Activated effector memory CD4-positive, alpha-beta T cell treated with Interleukin-2 at 50 U/mL for 16 hours (primary cell): ENCODE measurements at regions not wholly inside any gene's neighbourhood (a gene's known extent, or its start where the extent isn't known, plus 50 kb on each side); places are given as distances from the start of the nearest gene placed in this dataset.
"Not testable (repeated sequence)": the region's sequence is repeated elsewhere in the genome, so short reads cannot be mapped to it uniquely, and the experiment has no call there.

Experiments used
- DNase-seq: peaks from one replicate; pipeline ENCODE4 v3.0.0-alpha.2; 2020

GRCh38 chr12:46617737-46618136 is 208.1 kb downstream of the SLC38A4 start:
- DNase-seq: not testable (repeated sequence)

- DNase-seq: no peak
These were observed 208.6 kb downstream of the SLC38A4 start for GRCh38 chr12:46617167-46617566.

GRCh38 chr12:46610754-46611153 is 215.0 kb downstream of the SLC38A4 start:
- no peak for DNase-seq

DNA sequence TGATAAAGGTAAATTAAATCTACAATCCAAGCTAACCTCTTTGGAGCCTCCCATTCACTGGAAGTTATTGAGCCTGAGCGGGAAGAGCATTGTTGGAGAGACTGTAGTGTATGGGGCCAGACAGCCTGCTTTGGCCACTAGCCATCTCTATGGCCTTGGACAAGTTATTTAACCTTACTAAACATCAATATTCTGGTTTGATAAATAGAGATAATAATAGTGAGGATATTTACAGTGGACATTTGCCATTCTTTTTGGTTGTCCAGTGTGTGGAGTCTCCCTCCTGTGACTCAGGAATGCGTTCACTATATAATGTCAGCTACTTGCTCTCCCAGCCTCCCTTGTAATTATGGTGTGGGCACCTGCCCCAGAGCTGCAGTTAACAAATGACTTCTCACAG is 216.1 kb downstream of the SLC38A4 start:
- DNase-seq: no peak

- DNase-seq: no peak
These were observed 216.5 kb downstream of the SLC38A4 start for GRCh38 chr12:46609273-46609623.

GRCh38 chr12:46608431-46609272 is 217.1 kb downstream of the SLC38A4 start:
- DNase-seq: no peak

- no peak for DNase-seq
These were observed 221.1 kb downstream of the SLC38A4 start for GRCh38 chr12:46604684-46605083.

DNA sequence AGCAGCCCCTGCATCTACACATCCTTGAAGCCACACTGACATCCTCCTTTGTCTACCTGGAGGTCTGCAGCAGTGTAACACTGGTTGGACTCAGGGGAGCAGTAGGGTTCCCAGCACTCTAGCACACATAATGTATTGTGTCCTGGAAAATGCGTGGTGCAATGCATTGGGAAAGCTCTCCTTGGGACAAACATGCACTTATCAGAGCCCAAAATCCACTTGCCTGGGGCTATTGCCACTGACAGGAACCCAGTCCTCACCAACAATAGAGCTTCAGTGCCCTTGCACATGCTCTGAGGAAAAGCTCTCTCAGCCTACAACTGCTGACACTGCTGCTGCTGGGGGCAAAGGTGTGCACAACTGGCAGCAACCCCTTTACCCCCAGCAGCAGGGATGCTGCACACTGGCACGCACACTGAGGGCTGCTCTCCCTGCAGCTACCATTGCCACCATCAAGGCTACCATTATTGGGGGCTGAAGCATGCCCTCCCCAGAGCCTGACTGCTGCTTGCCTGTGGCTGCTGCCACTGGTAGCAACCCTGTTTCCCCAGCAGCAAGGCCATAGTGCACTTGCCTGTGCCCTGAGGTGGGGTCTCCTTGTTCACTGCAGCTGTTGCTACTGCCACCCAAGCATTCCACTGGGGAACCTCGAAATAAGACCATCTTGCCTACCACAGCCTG is 221.9 kb downstream of the SLC38A4 start:
- no peak for DNase-seq

DNA sequence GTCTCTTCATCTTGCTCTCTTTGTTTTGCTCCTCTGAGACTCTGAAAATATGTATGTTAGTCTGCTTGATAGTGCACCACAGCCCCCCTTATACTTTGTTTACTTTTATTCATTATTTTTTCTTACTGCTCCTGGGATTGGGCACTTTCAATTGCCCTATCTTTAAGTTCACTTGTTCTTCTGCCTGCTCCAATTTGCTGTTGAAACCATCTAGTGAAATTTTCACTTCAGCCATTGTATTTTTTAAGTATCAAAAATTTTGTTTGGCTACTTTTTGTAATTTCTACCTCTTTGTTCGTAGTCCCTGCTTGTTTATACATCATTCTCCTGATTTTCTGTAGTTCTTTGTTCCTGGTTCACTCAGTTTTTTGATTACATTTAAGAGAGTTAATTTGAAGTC is 223.3 kb downstream of the SLC38A4 start:
- no peak for DNase-seq

DNA sequence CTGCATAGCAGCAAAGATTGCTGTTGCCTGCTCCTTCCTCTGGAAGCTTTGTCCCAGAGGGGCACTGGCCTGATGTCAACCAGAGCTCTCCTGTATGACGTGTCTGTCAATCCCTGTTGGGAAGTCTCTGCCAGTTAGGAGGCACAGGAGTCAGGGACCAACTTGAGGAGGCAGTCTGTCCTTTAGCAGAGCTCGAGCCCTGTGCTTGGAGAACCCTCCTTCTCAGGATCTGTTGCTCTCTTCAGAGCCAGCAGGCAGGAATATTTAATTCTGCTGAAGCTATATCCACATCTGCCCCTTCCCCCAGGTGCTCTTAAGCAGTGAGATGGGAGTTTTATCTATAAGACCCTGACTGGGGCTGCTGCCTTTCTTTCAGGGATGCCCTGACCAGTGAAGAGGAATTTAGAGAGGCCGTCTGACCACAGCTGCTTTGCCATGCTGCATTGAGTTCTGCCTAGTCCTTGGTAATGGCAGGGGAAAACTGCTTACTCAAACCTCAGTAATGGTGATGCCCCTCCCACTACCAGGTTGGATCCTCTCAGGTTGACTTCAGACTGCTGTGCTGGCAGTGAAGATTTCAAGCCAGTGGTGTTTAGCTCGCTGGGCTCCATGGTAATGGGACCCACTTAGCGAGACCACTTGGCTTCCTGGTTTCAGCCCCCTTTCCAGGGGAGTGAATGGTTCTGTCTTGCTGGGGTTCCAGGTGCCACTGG is 218.6 kb upstream of the SLC38A2 start:
- DNase-seq: no peak

DNA sequence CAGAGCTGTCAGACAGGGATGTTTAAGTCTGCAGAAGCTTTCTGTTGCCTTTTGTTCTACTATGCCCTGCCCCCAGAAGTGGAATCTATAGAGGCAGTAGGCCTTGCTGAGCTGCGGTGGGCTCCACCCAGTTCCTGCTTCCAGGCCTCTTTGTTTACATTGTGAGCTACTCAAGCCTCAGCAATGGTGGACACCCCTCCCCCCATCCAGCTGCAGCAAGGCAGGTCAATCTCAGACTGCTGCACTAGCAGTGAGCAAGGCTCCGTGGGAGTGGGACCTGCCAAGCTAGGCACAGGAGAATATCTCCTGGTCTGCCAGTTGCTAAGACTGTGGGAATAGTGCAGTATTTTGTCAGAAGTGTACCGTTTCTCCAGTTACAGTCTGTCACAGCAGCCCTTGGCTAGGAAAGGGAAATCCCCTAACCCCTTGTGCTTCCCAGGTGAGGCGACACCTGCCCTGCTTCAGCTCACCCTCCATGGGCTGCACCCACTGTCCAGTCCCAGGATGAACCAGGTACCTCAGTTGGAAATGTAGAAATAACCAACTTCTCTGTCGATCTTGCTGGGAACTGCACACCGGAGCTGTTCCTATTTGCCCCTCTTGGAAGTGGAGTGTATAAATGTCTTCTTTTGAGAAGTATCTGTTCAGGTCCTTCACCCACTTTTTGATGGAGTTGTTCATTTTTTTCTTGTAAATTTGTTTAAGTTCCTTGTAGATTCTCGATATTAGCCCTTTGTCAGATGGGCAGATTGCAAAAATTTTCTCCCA is 213.5 kb upstream of the SLC38A2 start:
- DNase-seq: peak; percentile 60

DNA sequence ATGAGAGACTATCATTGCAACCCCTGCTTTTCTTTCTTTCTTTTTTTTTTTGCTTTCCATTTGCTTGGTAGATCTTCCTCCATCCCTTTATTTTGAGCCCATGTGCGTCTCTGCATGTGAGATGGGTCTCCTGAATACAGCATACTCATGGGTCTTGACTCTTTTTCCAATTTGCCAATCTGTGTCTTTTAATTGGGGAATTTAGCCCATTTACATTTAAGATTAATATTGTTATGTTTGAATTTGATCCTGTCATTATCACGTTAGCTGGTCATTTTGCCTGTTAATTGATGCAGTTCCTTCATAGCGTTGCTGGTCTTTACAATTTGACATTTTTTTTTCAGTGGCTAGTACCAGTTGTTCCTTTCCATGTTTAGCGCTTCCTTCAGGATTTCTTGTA is 211.5 kb upstream of the SLC38A2 start:
- DNase-seq: not testable (repeated sequence)

DNA sequence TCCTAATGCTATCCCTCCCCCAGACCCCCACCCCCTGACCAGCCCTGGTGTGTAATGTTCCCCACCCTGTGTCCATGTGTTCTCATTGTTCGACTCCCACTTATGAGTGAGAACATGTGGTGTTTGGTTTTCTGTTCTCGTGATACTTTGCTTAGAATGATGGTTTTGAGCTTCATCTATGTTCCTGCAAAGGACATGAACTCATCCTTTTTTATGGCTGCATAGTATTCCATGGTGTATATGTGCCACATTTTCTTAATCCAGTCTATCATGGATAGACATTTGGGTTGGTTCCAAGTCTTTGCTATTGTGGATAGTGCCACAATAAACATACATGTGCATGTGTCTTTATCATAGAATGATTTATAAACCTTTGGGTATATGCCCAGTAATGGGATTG is 209.4 kb upstream of the SLC38A2 start:
- not testable (repeated sequence) for DNase-seq

DNA sequence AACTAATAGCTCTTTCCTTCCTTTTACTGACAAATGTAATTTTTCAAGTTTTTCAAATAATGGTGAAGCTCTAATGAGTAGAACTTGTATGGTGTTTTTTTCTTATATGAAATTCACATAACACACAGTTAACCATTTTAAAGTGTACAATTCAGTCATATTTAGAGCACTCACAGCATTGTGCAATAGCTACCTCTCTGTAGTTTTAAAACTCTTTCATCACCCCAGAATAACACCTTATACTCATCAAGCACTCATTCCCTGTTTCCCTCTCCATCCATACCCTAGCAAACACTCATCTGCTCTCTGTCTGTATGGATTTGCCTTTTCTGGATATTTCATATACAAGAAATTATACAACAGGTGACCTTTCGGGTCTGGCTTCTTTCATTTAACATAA is 207.9 kb upstream of the SLC38A2 start:
- DNase-seq: no peak

- DNase-seq: no peak
These were observed 206.9 kb upstream of the SLC38A2 start for GRCh38 chr12:46579474-46579873.

- DNase-seq: no peak
These were observed 205.8 kb upstream of the SLC38A2 start for GRCh38 chr12:46578190-46578982.

- no peak for DNase-seq
These were observed 204.6 kb upstream of the SLC38A2 start for GRCh38 chr12:46577063-46577776.

DNA sequence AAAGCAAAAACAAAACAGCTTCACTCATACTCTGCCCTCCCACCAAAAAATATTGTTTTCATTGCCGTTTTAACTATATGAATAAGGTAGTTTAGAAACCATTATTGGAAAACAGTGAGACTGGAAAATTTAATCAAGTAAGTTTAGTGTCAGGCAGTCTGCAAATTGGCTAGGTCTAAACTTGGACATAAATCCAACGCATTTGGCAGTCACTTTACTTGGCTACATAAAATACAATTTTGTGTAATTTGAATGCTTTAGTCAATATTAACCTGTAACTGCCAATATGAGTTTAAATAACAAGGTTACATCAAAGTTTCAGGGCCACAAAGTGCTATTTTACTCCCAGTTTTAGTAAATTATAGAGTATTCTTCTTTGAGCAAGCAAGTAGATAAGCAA is 202.3 kb upstream of the SLC38A2 start:
- DNase-seq: no peak

GRCh38 chr12:46573347-46573658 is 200.7 kb upstream of the SLC38A2 start:
- no peak for DNase-seq

GRCh38 chr12:46572644-46573346 is 200.2 kb upstream of the SLC38A2 start:
- DNase-seq: no peak

DNA sequence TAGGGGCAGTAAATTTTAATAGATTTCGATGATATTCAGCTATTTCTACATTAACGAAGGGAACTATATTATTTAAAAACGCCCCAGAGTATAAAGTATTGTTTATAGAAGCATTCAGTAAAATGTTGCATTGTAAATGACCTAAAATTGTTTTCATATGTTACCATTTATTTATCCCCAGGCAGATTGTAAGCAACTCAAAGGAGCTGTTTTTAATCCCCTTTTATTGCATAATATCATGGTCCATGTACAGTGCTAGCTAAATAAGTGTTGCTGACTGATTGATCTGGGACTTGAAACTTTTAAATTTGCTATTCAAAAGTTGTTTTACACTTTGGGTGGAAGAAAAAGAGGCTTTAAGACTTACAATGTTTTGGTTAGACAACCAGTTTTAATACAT is 199.0 kb upstream of the SLC38A2 start:
- DNase-seq: no peak
